ENCODE measurements at regions not wholly inside any gene's neighbourhood (a gene's known extent, or its start where the extent isn't known, plus 50 kb on each side); places are given as distances from the start of the nearest gene placed in this dataset.
"Not testable (repeated sequence)": the region's sequence is repeated elsewhere in the genome, so short reads cannot be mapped to it uniquely, and the experiment has no call there.

GRCh38 chr7:131636092-131636491 is 79.7 kb upstream of the PODXL start:
- H2AFZ ChIP-seq (ENCODE audit: low read length) = no peak overlapping the region
- H3K27ac ChIP-seq (ENCODE audit: low read depth, low read length) = no peak overlapping the region
- H3K9me3 ChIP-seq (ENCODE audit: low read depth, low read length) = no peaks in the 10 kb centered on the region
- no peaks in the 10 kb centered on the region for H3K27me3 ChIP-seq (ENCODE audit: insufficient read depth, low read length)
- H4K20me1 ChIP-seq (ENCODE audit: insufficient read depth, low read length) = no peaks in the 10 kb centered on the region
- no peaks in the 10 kb centered on the region for H3K36me3 ChIP-seq (ENCODE audit: insufficient read depth, low read length)
- no peaks in the 10 kb centered on the region for H3K79me2 ChIP-seq (ENCODE audit: insufficient read depth, low read length)
- H3K4me1 ChIP-seq (ENCODE audit: insufficient read depth, low read length) = peaks cover 13% of the 10 kb centered on the region
- no peak overlapping the region for H3K4me2 ChIP-seq (ENCODE audit: insufficient read depth, low read length)
- H3K4me3 ChIP-seq (ENCODE audit: insufficient read depth, low read length) = no peak overlapping the region
- TF ChIP-seq, protein P1, sequence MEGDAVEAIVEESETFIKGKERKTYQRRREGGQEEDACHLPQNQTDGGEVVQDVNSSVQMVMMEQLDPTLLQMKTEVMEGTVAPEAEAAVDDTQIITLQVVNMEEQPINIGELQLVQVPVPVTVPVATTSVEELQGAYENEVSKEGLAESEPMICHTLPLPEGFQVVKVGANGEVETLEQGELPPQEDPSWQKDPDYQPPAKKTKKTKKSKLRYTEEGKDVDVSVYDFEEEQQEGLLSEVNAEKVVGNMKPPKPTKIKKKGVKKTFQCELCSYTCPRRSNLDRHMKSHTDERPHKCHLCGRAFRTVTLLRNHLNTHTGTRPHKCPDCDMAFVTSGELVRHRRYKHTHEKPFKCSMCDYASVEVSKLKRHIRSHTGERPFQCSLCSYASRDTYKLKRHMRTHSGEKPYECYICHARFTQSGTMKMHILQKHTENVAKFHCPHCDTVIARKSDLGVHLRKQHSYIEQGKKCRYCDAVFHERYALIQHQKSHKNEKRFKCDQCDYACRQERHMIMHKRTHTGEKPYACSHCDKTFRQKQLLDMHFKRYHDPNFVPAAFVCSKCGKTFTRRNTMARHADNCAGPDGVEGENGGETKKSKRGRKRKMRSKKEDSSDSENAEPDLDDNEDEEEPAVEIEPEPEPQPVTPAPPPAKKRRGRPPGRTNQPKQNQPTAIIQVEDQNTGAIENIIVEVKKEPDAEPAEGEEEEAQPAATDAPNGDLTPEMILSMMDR (IDR thresholded peaks at IDR 0.05; ENCODE audit: extremely low read depth, low read depth, low read length) = no peak
- DNase-seq (ENCODE audit: insufficient read length, low spot score, missing footprints) = no peak

- not testable (repeated sequence) for H3K4me3 ChIP-seq (ENCODE audit: insufficient read depth, low read length); H3K36me3 ChIP-seq (ENCODE audit: insufficient read depth, low read length); H3K4me2 ChIP-seq (ENCODE audit: insufficient read depth, low read length); H3K9me3 ChIP-seq (ENCODE audit: low read depth, low read length); H2AFZ ChIP-seq (ENCODE audit: low read length); H3K79me2 ChIP-seq (ENCODE audit: insufficient read depth, low read length); H4K20me1 ChIP-seq (ENCODE audit: insufficient read depth, low read length); DNase-seq (ENCODE audit: insufficient read length, low spot score, missing footprints); H3K27me3 ChIP-seq (ENCODE audit: insufficient read depth, low read length)
- peak overlapping the region; percentile 60 for H3K27ac ChIP-seq (ENCODE audit: low read depth, low read length)
- H3K4me1 ChIP-seq (ENCODE audit: insufficient read depth, low read length) = peaks cover 25% of the 10 kb centered on the region
Observed at GRCh38 chr7:131634197-131634596, 77.8 kb upstream of the PODXL start.

GRCh38 chr7:131633342-131633843 is 77.0 kb upstream of the PODXL start:
- Histone ChIP-seq H3K27me3 (ENCODE audit: insufficient read depth, low read length) (no peaks in the 10 kb centered on the region), H3K36me3 (ENCODE audit: insufficient read depth, low read length) (no peaks in the 10 kb centered on the region), H3K4me2 (ENCODE audit: insufficient read depth, low read length) (peak overlapping the region; percentile 1), H2AFZ (ENCODE audit: low read length) (no peak overlapping the region), H4K20me1 (ENCODE audit: insufficient read depth, low read length) (no peaks in the 10 kb centered on the region), H3K4me1 (ENCODE audit: insufficient read depth, low read length) (peaks cover 33% of the 10 kb centered on the region), H3K9me3 (ENCODE audit: low read depth, low read length) (no peaks in the 10 kb centered on the region), H3K4me3 (ENCODE audit: insufficient read depth, low read length) (no peak overlapping the region), H3K27ac (ENCODE audit: low read depth, low read length) (peak overlapping the region; percentile 60), H3K79me2 (ENCODE audit: insufficient read depth, low read length) (no peaks in the 10 kb centered on the region)
- DNase-seq (ENCODE audit: insufficient read length, low spot score, missing footprints) = peak; percentile 91
- TF ChIP-seq, protein P1 (IDR thresholded peaks at IDR 0.05; ENCODE audit: extremely low read depth, low read depth, low read length) = no peak

DNA sequence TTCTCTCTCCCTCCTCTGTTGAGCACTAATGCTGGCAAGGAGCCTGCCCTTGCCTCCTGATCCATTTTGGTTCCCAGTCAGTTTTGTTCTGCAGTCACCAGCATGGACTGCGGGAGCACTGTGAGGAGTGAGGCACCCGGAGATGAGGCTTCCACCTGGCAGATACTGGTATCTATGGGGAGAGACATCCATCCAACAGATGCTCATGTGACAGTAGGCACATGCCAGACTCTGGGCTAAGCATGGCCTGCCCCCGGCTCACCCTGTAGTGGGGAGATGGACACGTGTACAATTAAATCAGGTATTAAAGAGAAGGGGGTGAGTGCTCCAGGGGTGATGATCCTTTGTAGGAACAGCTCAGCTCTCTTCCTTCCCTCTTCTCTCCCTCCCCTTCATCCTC is 74.0 kb upstream of the PODXL start:
- H3K36me3 ChIP-seq (ENCODE audit: insufficient read depth, low read length) = no peaks in the 10 kb centered on the region

More for the DNA sequence above, 74.0 kb upstream of the PODXL start:
- Histone ChIP-seq H3K4me1 (ENCODE audit: insufficient read depth, low read length) (peaks cover 46% of the 10 kb centered on the region), H3K4me3 (ENCODE audit: insufficient read depth, low read length) (no peak overlapping the region), H3K9me3 (ENCODE audit: low read depth, low read length) (no peaks in the 10 kb centered on the region), H2AFZ (ENCODE audit: low read length) (no peak overlapping the region), H3K27ac (ENCODE audit: low read depth, low read length) (no peak overlapping the region), H3K4me2 (ENCODE audit: insufficient read depth, low read length) (no peak overlapping the region), H3K79me2 (ENCODE audit: insufficient read depth, low read length) (no peaks in the 10 kb centered on the region), H3K27me3 (ENCODE audit: insufficient read depth, low read length) (no peaks in the 10 kb centered on the region), H4K20me1 (ENCODE audit: insufficient read depth, low read length) (no peaks in the 10 kb centered on the region)
- TF ChIP-seq, protein P1 (IDR thresholded peaks at IDR 0.05; ENCODE audit: extremely low read depth, low read depth, low read length) = no peak
- no peak for DNase-seq (ENCODE audit: insufficient read length, low spot score, missing footprints)

Data from osteoblast (primary cell).